Activated naive CD8-positive, alpha-beta T cell treated with anti-CD3 and anti-CD28 coated beads, Interleukin-2, amount 10 ng/mL, durations not matched to agents 7 days and 5 days (primary cell): ENCODE measurements at regions not wholly inside any gene's neighbourhood (a gene's known extent, or its start where the extent isn't known, plus 50 kb on each side); places are given as distances from the start of the nearest gene placed in this dataset.

Experiments used
- ATAC-seq: fragments of 150-1000 bp; cut with Tn5 transposase; one replicate; pipeline ENCODE4 v1.10.0; 2021; ENCODE audit warnings: low read depth, moderate library complexity
- POLR2A ChIA-PET: fragments of 350-600 bp; sonication (Branson Sonifier 250); formaldehyde crosslinking; loops from one replicate; lab custom pipeline; 2021; ENCODE audit warnings: antibody characterized with exemption; lab: Charles Lee
- DNase-seq: peaks from one replicate; pipeline ENCODE4 v3.0.0; 2021
- H3K27ac Mint-ChIP-seq: one replicate; pipeline ENCODE4 v1.8.0; 2022; ENCODE audit warnings: mild to moderate bottlenecking, mixed read lengths
- H3K27me3 Mint-ChIP-seq: one replicate; pipeline ENCODE4 v1.8.0; 2022; ENCODE audit warnings: mild to moderate bottlenecking, moderate library complexity, mixed read lengths
- H3K36me3 Mint-ChIP-seq: one replicate; pipeline ENCODE4 v1.8.0; 2021; ENCODE audit warnings: mild to moderate bottlenecking, mixed read lengths
- H3K4me1 Mint-ChIP-seq: one replicate; pipeline ENCODE4 v1.8.0; 2021; ENCODE audit warnings: mixed read lengths
- H3K4me3 Mint-ChIP-seq: one replicate; pipeline ENCODE4 v1.8.0; 2022; ENCODE audit warnings: mild to moderate bottlenecking, moderate library complexity, mixed read lengths
- H3K9me3 Mint-ChIP-seq: one replicate; pipeline ENCODE4 v1.8.0; 2021; ENCODE audit warnings: mixed read lengths

GRCh38 chr12:75937486-75937885 lies 94.1 kb downstream of the PHLDA1 start:
- H3K9me3 Mint-ChIP-seq = peaks cover 1% of the 10 kb centered on the region
- H3K4me1 Mint-ChIP-seq = peaks cover 15% of the 10 kb centered on the region
- no peak overlapping the region for H3K4me3 Mint-ChIP-seq
- peaks cover 2% of the 10 kb centered on the region for H3K36me3 Mint-ChIP-seq
- H3K27me3 Mint-ChIP-seq = no peaks in the 10 kb centered on the region
- POLR2A ChIA-PET = interaction anchor here (0.9 kb wide), 1 partner anchor 14 kb away, joined by 3 read pairs; no protein-coding TSS in a partner anchor
- H3K27ac Mint-ChIP-seq = no peak overlapping the region
- DNase-seq (no peak), ATAC-seq (no peak)

- no peak overlapping the region for H3K4me3 Mint-ChIP-seq
These were observed 94.8 kb downstream of the PHLDA1 start for GRCh38 chr12:75936515-75937440.

DNA sequence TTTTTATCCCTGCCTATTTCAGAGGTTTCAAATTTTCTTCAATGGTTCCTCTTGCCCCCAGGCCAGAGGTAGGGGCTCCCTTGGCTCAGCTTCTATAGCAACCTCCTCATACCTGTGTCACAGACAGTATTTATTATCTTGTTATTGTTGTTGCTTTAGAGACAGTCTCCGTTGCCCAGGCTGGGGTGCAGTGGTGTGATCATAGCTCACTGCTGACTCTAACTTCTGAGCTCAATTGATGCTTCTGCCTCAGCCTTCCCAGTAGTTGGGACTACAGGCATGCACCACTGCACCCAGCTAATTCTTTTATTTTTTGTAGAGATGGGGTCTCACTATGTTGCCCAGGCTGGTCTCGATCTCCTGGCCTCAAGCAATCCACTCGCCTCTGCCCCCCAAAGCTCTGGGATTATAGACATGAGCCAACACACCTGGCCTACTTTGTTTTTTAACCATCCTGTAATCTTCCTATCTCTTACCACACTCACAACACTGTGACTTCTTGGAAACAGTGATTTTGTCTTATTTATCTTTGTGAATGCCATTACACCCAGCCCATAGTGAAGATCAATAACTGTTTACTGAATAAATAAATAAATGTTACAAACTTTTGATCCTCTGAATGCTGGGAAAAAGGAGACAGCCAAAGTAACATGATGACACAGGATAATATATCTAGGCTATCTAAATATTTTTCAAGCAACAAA lies 95.9 kb downstream of the PHLDA1 start:
- no peak for ATAC-seq
- no peak overlapping the region for H3K4me3 Mint-ChIP-seq
- POLR2A ChIA-PET = interaction anchor here (1.1 to 3.2 kb wide), 5 partner anchors 8 to 409 kb away, joined by 9 to 24 read pairs (median 13); partner anchors contain the start of gene PHLDA1

More at GRCh38 chr12:75936515-75937440, 94.8 kb downstream of the PHLDA1 start:
- H3K27me3 Mint-ChIP-seq = no peaks in the 10 kb centered on the region
- no peak for ATAC-seq
- no peak for DNase-seq
- H3K27ac Mint-ChIP-seq = no peak overlapping the region
- H3K9me3 Mint-ChIP-seq = peaks cover 4% of the 10 kb centered on the region
- H3K4me1 Mint-ChIP-seq = peaks cover 18% of the 10 kb centered on the region
- POLR2A ChIA-PET = interaction anchor here (0.9 kb wide), 1 partner anchor 14 kb away, joined by 3 read pairs; no protein-coding TSS in a partner anchor
- peaks cover 5% of the 10 kb centered on the region for H3K36me3 Mint-ChIP-seq

DNA sequence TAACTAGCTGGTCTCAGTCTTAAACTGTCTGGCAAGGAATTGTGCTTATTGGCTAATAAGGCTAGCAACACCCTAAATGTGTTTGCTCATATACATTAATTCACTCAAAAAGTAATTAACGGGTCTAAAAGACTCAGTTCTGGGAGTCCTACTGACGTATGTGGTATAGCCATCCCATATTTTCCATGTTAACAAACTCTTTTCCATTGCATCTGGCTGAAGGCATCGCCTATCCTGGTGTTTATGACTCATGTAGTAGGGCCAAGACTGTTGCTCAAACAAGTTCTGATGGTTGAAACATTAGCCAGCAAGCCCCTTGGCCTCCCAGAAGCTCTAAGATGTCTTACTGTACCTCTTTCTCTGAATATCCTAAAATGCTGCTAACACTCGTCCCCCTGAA lies 98.5 kb downstream of the PHLDA1 start:
- Mint-ChIP-seq H3K4me3 (no peak overlapping the region), H3K9me3 (peaks cover 3% of the 10 kb centered on the region), H3K27me3 (peaks cover 7% of the 10 kb centered on the region), H3K4me1 (peaks cover 20% of the 10 kb centered on the region), H3K27ac (no peak overlapping the region), H3K36me3 (peaks cover 12% of the 10 kb centered on the region)
- no peak for DNase-seq
- no peak for ATAC-seq
- POLR2A ChIA-PET = interaction anchor here (1.9 to 3.2 kb wide), 3 partner anchors 9 to 98 kb away, joined by 11 to 24 read pairs (median 13); partner anchors contain the start of gene PHLDA1

More for the DNA sequence above, 95.9 kb downstream of the PHLDA1 start:
- DNase-seq = no peak
- peaks cover 8% of the 10 kb centered on the region for H3K36me3 Mint-ChIP-seq
- peaks cover 4% of the 10 kb centered on the region for H3K9me3 Mint-ChIP-seq
- peaks cover 18% of the 10 kb centered on the region for H3K4me1 Mint-ChIP-seq
- H3K27ac Mint-ChIP-seq = peak overlapping the region; percentile 8
- H3K27me3 Mint-ChIP-seq = peaks cover 3% of the 10 kb centered on the region

DNA sequence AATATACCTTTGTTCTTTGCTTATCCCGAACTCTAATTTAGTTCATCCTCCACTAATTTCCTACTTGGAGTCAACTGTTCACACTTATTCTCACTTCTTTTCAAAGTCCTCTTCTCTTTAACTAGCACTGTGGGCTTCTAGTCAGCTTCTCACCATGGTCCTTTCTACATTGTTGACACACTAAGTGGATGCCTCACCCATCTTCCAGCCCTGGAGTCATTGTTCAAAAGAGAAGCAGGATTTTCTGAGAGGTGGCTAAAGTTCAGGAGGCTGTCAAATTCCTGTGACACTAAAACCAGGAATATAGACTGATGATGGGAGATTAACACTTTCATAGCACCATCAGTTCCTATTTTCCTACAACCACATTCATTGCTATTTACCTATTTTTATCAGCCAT lies 99.3 kb downstream of the PHLDA1 start:
- Mint-ChIP-seq H3K36me3 (peaks cover 15% of the 10 kb centered on the region), H3K4me1 (peaks cover 20% of the 10 kb centered on the region), H3K9me3 (peaks cover 8% of the 10 kb centered on the region), H3K27ac (no peak overlapping the region), H3K27me3 (peaks cover 7% of the 10 kb centered on the region), H3K4me3 (no peak overlapping the region)
- POLR2A ChIA-PET = no interaction called here
- no peak for DNase-seq
- ATAC-seq = no peak

- H3K27me3 Mint-ChIP-seq = peaks cover 2% of the 10 kb centered on the region
- DNase-seq (no peak), ATAC-seq (no peak)
- POLR2A ChIA-PET = interaction anchor here (0.7 to 1.9 kb wide), 4 partner anchors 10 to 108 kb away, joined by 3 to 13 read pairs (median 4); no protein-coding TSS in a partner anchor
- H3K36me3 Mint-ChIP-seq = peaks cover 36% of the 10 kb centered on the region
- H3K4me1 Mint-ChIP-seq = peaks cover 18% of the 10 kb centered on the region
- H3K9me3 Mint-ChIP-seq = peaks cover 33% of the 10 kb centered on the region
- peak overlapping the region; percentile 88 for H3K27ac Mint-ChIP-seq
- peak overlapping the region; percentile 58 for H3K4me3 Mint-ChIP-seq
These were observed 107.5 kb downstream of the PHLDA1 start for GRCh38 chr12:75923964-75924666.

DNA sequence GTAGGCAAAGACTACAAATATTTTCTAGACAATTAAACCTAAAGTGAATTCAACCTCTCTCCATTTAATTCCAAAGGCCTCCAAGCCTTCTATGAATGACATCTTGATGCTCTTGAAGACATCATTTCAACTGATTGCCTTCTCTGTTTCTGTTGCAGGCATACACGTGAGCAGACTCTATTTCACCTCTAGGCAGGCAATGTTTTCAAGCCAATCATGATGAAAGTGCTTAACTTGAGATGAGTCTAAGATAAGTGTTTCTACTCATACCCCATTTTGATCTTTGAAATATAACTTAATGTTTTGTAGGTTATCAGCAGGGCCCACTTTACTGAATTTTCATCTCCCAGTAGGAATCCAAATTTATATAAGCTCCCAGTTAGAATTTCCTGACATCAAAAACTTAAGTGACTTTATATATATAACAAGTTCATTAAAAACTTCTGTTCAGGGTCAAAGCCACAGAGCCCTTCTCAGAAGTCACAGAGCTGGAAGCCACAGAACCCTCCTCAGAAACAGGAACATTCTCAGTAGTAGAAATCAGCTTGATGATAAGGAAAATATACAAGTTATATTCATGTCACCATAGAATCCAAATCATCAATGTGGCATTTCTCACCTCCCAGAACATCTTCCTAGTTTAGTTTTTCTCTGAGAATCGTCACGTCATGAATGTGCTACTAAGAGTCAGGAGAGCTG lies 108.5 kb downstream of the PHLDA1 start:
- ATAC-seq = peak; percentile 86
- Mint-ChIP-seq H3K27ac (peak overlapping the region; percentile 88), H3K4me1 (peaks cover 18% of the 10 kb centered on the region), H3K4me3 (peak overlapping the region; percentile 58), H3K27me3 (peaks cover 2% of the 10 kb centered on the region), H3K36me3 (peaks cover 32% of the 10 kb centered on the region), H3K9me3 (peaks cover 33% of the 10 kb centered on the region)
- POLR2A ChIA-PET = interaction anchor here (0.7 to 1.9 kb wide), 5 partner anchors 11 to 108 kb away, joined by 3 to 13 read pairs (median 3); no protein-coding TSS in a partner anchor
- DNase-seq = no peak

DNA sequence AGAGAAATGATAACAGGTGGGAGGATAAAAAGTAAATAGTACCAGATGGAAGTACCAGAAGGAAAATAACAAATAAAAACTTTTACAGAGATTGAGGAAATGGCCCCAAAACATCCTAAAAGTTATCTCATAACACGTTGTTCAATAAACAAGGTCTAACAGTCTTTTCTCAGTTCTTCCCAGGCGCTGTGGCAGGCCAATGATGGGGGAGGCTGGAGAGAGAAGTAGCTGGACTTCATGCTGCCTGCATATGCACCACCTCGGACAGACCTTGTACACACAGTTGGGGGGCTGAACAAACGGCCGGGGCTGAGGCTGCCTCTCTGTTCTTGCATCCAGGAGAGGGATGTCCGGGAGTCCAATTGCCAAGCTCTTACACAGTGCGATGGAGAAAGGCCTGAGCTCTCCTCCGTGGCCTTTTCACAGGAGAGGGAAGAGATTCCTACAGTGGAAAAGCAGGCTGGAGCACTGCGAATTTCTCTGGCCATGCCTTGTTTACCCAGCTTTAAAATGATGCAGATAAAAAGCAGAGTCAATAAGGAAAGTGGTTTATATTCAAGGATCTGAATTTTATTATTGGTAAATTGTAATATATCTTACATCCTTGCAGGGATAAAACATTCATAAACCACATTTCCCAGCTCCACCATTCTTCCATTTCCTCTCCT lies 109.8 kb downstream of the PHLDA1 start:
- DNase-seq (no peak), ATAC-seq (no peak)
- Mint-ChIP-seq H3K4me3 (no peak overlapping the region), H3K9me3 (peaks cover 25% of the 10 kb centered on the region), H3K27me3 (peaks cover 2% of the 10 kb centered on the region), H3K27ac (peak overlapping the region; percentile 77), H3K36me3 (peaks cover 29% of the 10 kb centered on the region), H3K4me1 (peaks cover 26% of the 10 kb centered on the region)
- POLR2A ChIA-PET = no interaction called here

DNA sequence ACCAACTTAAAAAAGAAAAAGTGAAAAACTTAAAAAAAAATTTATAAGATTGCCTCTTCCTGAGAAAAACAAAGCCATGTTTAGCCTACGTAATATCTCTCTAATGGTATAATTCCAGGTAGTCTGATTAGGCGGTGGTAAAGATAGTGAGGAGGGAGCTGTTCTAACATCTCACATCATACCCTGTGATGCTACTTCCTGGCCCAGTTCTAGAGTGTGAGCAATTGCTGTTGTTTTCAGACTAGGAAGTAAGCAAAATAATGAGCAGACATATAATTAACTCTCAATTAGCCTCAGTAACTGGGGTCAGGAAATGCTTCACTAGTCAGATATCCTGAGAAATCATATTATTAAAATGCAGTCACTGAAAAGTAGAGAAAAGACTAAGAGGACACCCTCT lies 113.9 kb downstream of the PHLDA1 start:
- Mint-ChIP-seq H3K9me3 (peaks cover 1% of the 10 kb centered on the region), H3K36me3 (peaks cover 4% of the 10 kb centered on the region), H3K27me3 (no peaks in the 10 kb centered on the region), H3K4me1 (peaks cover 14% of the 10 kb centered on the region), H3K4me3 (no peak overlapping the region), H3K27ac (no peak overlapping the region)
- POLR2A ChIA-PET = no interaction called here
- DNase-seq = no peak
- ATAC-seq = no peak

GRCh38 chr12:75917083-75917482 lies 114.5 kb downstream of the PHLDA1 start:
- no peak overlapping the region for H3K27ac Mint-ChIP-seq
- H3K4me3 Mint-ChIP-seq = no peak overlapping the region
- peaks cover 11% of the 10 kb centered on the region for H3K4me1 Mint-ChIP-seq
- peaks cover under 1% of the 10 kb centered on the region for H3K9me3 Mint-ChIP-seq
- ATAC-seq = no peak
- POLR2A ChIA-PET = no interaction called here
- H3K36me3 Mint-ChIP-seq = peaks cover under 1% of the 10 kb centered on the region
- H3K27me3 Mint-ChIP-seq = no peaks in the 10 kb centered on the region
- no peak for DNase-seq

DNA sequence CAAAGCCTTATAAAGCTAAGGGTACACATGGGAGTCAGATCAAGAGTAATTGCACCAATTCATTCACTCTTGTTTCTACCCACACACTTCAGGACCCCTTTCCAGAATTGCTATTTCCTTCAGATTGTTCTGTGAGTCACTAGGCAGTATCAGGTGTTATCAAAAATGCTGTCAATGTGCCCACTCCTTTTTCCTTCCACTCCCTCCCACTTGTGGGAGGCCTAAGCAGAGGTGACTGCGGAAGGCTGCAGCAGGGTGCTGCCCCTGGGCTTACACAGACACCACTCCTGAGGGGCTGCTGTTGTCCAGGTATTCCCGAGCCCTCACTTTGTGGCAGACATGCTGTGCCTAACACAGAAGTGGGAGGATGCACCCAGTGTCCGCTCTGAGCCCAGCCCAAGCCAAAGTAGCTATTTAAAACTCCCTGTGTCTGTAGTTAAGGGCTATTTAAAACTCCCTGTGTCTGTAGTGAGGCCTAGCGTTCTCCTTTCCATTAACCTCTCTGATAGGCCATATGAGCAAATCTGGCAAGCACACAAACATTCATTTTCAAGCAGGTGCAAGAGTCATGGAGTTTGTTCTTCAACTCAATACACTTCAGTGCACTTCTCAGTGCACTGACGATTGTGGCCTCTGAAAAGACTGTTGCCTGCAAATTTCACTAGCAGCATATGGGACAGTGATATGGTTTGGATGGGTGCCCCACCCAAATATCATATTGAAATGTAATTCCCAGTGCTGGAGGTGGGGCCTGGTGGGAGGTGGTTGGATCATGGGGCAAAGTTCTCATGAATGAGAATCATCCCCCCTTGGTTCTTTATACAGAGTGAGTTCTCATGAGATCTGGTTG lies 117.8 kb downstream of the PHLDA1 start:
- no peak for ATAC-seq
- POLR2A ChIA-PET = no interaction called here

More for the DNA sequence above, 117.8 kb downstream of the PHLDA1 start:
- Mint-ChIP-seq H3K27ac (no peak overlapping the region), H3K4me1 (peaks cover 10% of the 10 kb centered on the region), H3K36me3 (no peaks in the 10 kb centered on the region), H3K4me3 (no peak overlapping the region), H3K9me3 (no peaks in the 10 kb centered on the region), H3K27me3 (peaks cover 1% of the 10 kb centered on the region)
- no peak for DNase-seq
